CD4-positive, alpha-beta T cell treated with Interferon gamma for 1 hour (primary cell): ENCODE measurements at regions not wholly inside any gene's neighbourhood (a gene's known extent, or its start where the extent isn't known, plus 50 kb on each side); places are given as distances from the start of the nearest gene placed in this dataset.

Source experiments
- DNase-seq: peaks from one replicate; pipeline ENCODE4 v3.0.0-alpha.2; 2020

DNA sequence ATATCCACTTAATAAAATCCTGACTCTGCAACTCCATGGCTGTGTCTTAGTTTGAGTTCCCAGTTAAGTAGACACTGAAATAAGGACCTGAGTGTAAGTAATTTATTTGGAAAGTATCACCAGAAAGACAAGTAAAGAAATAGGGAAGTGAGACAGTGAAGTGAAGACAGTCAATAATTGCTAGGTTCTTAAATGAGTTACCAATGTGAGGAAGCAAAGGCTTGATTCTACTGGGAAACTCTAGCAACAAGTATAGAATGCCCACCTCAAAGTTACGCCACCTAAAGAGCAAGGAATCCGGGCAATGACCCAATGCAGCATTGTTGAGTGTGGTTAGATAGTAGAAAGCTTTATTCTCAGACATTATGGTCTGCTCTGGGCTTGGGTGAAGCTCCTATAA is 383.9 kb downstream of the TLR4 start:
- no peak for DNase-seq

DNA sequence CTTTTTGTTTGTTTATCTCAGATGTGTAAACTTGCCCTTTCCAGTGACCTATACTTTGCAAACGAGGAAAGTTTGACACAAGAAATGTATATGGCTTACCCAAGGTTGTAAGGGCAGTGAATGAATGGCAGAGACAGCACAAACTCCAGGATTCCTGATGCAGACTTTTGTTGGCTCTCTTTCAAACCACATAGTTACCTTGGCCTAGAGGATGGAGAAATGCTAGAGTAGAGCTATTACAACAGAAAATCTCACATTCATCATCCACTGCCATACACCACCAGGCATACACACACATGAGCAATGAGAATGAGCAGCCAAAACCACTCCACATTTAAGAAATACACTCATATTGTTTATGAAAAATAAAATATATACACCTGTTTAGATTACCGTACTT is 387.0 kb downstream of the TLR4 start:
- DNase-seq, result no peak

DNA sequence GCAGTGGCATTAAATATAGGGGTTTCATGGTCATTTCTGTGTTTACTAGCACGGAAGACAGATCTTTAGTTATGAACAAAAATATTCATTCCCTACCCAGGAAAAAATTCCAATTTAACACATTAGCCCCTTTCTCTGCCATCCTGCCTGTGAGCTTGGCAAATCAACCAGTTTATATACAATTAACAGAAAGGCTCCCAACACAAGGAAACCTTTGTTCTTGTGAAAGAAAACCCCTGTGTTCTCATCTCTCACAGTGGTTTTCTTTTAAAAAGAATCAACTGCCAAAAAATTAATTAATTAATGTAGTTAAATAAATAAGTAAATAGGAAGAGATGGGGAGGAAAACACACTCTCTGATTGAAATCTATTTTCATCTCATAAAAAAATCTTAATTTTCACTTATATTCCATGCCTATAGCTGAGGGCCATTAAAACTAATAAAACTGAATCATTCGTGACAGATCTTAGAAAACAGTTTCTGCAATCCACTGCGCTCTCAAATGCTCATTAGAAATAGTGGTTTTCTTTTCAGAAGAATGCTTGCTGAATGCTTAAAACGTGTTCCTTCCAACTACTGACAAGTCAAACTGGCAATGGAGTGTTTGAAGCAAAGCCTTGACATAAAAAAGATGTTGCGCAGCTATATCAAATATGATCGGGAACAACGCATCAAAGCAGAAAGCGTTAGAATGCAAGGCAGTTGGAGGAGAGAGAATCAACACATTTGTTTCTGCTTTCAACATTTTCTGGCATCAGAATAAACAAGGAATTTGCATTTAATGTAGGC is 387.7 kb downstream of the TLR4 start:
- no peak for DNase-seq

DNA sequence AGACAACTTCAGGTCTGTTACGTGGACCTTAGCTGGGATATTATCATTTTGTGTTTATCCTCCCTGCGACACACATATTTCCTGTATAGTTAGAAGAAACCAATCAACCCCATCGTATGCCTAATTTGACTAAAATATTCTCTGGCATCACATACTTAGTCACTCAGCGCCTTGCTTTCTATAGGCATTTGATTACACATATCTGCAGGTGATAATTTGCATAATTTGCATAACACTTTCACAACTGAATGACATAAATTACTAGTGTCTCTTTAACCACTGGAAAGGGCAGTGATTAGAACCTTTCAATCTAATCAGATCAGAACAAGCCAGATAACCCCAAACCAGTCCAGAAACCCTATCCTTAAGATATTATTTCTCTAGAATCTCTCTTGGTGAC is 390.2 kb downstream of the TLR4 start:
- no peak for DNase-seq

DNA sequence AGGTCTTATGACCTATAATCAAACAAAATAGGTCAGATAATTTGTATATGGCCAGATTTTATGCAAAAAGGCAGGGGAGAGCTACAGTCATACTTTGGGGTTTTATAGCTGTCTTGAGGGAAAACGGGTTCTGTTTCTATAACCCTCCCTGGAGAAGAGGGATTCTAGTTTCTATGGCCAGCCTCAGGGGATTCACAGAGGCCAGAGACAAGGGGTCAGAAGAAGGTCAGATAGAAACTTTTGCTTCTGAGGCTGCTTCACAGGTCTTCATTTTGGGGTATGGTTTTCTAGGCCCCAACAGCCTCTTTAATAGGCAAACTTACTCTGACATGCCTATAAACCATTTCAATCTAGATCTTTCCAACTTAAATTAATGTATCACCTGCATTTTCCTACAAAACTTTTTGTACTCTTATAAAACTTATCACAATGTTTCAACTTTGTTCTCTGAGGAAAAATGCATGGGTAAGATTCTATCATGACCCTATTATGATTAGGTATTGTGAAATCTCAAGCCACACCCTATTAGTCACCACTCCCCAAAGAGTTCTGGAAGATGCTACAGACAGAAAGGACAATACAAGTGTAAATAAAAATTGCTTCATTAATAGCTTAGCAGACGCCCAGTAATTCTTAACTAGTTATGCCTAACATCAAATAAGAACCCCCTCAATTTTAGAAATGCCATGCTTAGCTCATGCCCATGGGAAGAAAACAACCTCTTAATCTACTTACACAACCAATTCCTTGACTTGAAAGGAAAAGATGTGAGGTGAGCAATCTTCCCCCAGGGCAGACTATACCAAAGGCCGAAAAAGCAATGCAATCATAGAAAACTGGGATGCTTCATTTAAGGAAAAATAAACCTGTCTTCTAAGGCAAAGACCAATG is 396.6 kb downstream of the TLR4 start:
- DNase-seq, result no peak

DNA sequence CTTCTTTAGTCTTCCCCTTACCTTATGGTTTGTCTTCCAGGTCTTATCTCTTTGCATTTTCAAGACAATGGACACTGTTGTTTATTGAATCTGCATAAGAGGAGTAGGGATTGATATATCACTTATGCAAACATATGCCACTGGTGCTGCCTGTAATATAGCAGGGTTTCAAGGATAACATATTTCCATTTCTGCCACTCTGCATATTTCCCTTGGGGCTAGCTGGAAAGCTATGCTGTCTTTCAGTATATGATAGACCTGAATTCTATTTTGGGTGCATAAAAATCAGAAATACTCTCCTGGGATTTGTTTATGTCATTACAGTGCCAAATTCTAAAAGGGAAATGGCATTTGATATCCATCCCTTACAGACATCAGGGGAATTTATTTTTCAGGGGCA is 400.2 kb downstream of the TLR4 start:
- no peak for DNase-seq

DNA sequence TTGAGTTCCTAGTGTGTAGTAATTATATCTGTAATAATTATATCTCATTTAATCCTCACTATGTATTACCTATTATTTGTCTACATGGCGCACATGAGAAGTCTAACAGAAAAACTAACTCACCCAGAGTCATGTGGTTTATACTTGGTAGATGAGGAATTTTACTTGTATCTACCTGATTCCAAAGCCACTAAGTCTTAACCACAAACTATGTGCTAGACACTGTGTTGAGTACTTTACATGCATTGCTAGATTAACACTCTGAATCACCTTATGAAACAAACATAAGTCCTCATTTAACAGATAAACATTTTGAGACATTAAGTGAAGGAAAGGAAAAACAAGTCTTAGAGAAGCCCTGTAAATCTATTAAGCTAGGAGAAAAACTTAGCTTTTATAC is 404.8 kb downstream of the TLR4 start:
- DNase-seq, result no peak

DNA sequence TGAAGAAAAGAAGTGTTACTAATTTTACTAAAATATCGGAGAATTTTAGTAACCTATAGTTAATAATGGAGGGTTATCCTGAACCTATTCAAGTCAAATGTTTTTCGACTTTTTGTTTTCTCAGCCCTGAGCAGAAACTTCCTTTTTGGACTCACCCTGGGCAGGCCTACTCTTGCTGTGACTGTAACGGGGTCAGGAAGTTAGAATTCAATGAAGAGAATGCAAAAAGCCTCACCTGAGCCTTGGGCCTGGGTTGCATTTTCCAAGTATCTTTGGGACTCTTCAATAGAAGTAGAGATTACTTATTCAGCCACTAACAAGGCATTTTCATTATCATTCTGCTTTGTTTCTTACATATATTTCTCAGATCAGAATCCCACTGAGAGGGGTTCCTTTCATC is 405.3 kb downstream of the TLR4 start:
- no peak for DNase-seq

DNA sequence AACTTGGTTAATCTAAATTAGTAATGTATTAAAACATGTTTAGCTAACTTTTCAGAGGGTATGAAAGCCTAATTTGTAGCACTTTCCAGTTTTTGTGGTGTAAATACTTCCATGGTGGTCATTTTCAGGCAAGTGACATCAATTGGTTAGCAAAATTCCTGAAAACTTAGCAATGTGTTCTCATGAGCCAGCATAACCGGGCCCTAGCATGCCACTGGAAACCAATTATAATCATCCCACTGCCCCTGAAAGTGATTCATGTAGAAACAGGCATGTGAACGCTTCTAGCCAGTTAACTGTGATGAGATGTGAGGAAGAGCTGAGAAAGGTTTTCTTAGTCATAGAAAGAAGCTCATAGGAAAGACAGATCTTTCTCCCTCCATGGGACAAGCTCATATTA is 417.2 kb downstream of the TLR4 start:
- no peak for DNase-seq

DNA sequence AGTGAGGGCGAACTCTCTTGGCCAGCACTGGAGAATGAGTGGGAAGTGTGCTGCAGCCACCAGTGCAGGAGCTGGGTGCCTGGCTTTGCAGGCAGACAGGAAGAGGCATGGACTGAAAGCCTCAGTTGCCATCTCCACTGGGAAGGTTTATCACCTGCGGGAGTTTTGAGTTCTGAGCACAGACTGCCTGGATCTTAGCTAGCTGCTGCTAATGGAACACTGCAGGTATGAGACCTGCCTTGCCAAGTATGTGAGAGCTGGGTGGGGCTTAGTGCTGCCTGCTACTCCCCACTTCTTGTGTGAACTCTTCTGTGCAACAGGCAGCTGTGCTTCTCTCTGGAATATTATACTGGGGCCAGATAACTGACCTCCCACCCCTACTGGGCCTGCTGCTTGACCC is 424.1 kb downstream of the TLR4 start:
- DNase-seq, result no peak

DNA sequence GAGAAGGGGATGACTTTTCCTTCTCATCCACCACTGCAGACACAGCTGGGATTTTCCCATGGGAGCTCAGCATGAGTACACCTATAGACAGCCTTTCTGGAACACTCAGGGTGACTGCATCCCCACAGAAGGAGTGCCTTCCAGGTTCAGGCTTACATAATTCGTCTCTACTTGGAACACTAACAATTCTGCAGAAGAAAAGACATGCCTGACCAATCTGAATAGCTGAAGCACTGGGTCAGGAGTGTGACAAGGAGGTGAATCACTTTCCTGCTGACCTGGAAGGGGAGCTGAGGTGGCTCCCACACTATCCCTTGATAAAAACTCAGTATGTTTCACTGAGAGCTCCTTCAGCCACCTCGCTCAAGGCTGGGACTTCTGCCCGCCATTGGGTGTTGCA is 425.3 kb downstream of the TLR4 start:
- DNase-seq, result no peak

DNA sequence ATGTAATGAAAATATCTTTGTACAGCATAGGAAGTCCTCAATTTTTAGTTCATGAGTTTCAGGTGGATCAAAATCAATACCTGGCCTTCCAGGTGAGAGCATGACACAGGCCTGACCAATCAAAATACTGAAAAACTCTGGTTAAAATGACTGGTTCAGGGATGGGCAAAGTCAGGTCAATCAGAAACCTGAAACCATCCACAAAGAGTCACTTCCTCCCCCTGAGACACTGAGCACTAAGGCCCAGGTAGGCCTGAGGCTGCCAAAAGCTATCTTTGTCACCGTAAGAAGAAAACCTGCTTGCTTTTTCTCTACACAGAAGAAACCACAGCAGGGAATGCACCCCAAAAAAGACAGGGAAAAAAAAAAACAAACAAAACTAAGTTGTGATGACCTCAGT is 444.8 kb downstream of the TLR4 start:
- no peak for DNase-seq

DNA sequence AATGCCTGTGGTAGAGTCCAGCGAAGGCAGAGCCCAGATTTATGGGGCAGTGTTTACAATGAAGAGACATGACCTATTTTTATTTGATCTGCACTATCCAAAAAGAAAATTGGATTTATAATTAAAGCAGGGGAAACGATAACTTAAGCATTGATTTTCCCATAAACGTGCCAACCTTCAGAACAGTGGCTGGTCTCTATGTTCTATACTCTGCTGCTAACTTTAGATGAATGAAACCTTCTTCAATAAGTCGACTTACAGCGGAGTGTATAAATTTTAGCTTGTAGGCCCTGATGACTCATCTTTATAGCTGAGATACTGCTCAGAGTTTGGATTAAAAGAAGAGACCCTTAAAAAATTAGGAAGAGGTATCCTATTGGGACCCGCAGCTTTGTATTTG is 452.6 kb downstream of the TLR4 start:
- DNase-seq, result no peak

DNA sequence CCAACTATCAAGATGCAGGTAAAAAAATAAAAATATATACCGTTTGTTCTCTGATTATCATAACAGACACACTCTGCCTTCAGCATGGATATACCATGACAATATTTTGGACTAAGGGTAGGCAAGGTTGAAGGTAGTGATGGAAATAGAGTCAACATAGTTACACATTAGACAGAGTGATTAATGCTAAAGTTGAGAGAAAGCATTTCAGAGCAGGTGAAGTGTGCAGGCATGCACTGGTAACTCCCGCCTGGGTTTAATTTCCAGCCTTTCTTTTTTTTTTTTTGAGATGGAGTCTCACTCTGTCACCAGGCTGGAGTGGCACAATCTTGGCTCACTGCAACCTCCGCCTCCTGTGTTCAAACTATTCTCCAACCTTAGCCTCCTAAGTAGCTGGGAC is 458.5 kb downstream of the TLR4 start:
- DNase-seq, result no peak

DNA sequence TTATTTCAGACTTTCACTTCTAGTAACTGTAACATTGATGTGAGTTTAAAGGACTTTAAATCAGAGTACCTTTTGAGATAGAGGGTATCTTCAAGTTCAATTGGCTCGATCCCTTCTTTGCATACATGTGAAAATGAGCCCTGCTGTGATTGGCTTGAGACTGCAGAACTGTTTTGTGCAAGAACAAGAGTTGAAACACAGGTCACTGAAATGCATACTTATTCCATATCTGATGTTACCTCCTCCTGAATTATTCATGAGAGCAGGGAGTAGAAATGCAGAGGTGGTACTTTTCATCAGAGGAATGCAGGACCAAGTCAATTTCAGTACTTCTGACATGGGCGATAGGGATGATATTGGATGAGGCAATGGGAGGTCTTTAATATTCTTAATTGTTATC is 459.5 kb downstream of the TLR4 start:
- DNase-seq, result no peak

DNA sequence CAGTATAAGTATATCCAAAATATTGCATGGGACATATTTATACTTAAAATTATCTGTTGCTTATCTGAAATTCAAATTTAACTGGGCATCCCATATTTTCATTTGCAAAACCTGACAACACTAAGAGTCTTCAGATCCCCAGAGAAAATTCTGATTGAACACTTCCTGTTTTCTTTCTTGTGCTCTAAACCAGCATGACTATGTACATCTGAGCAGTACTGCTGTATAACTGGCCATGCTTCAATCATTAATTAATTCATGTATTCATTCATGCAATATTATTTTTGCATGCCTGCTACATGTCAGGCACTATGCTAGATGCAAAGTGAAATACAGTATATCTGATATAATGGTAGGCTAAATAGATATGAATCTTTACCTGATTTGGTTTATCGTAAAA is 461.2 kb downstream of the TLR4 start:
- DNase-seq, result no peak

DNA sequence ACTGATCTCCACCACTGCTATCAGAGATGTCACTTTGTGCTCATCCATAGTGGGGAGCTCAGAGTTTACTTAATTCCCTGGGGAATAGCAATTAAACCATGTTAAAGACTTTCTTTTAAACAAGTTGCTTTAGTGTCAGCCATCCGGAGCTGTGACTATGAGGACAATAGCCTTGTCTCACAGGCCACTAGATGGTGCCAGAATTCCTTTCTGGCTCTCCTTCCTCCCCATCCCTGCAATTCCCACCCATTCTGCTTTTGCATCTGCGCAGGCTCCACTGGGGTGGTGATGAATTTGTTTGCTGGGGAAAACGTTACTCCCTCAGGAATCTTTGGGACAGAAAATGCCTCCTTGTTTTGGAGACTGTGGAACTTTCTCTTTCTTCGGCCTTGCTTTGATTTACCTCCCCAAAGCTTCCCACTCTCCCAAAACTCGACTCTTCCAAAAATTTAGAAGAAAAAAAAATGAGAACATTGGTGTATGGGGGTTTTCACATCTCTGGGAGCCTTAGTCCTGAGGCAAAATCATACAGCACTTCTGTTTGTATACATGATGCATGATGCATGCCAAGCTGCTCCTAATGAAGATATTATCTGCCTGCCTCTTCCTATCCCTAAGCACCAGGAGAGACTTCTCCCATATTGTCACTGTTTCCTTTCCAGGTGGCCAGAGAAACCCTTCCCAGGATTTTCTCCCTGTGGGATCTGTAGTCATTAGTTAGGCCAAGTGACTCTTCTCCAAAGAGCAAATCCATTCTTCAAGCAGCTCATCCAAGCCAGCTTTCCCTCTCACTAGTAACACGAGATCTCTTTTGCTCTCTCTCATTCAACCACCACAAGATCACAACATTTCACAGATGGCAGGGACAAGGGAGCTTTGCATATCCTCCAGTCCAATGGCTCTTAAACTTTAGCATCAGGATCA is 466.1 kb downstream of the TLR4 start:
- no peak for DNase-seq

DNA sequence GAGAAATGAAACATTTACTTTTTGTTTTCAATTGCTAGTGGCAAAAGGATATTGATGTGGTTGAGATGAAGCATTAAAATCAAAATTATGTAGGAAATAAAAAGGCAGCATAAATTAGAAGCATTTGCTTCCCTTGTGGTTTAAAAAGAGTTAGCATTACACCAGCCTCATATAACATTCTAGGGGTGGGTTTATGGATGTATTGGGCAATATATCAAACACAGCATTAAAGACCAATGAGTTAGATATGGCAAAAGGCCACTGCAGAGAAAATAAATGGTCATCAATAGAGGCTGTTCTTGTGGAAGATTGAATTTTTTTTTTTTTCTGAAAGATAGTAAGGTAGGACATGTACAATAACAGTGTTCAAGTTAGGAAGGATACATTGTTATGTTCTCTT is 473.0 kb downstream of the TLR4 start:
- no peak for DNase-seq

DNA sequence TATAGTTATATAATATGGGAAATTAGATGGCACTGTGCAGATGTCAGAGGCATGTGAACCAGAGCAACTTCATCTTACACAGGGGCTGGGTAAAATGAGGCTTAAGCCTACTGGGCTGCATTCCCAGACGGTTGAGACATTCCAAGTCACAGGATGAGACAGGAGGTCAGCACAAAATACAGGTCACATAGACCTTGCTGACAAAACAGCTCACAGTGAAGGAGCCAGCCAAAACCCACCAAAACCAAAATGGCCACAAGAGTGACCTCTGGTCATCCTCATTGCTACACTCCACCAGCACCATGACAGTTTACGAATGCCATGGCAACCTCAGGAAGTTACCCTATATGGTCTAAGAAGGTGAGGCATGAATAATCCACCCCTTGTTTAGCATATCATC is 479.4 kb downstream of the TLR4 start:
- DNase-seq, result no peak

DNA sequence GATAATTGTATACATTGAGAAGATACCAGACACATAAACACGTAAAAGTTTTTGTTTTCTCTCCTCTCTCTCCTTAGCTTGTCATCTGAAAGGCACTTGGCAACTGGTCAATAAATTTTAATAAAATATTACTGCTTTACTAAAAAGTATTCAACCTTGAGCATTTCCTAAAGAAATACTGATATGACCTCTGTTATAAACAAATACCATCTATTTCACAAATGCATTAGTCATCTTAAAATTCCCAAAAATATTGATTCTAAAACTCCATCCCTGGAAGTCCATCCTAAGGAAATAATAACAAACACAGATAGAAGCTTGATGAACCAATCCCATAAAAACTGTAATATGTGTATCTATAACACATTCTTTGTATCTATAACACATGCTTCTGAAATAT is 483.2 kb downstream of the TLR4 start:
- DNase-seq, result no peak

DNA sequence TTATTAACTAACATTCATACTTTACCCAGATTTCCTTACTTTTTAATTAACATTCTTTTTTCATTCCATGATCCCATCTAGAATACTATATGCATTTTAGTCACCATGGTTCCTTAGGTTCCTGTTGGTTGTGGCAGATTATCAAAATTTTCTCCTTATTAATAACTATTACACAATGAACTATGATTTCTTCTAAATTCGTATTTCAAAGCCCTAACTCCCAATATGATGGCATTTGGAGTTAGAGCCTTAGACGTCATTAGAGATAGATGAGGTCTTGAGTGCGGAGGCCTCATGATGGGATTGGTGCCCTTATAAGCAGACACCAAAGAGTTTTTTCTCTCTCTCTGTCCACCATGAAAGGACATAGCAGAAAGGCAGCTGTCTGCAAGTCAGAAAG is 485.4 kb downstream of the TLR4 start:
- DNase-seq, result no peak

DNA sequence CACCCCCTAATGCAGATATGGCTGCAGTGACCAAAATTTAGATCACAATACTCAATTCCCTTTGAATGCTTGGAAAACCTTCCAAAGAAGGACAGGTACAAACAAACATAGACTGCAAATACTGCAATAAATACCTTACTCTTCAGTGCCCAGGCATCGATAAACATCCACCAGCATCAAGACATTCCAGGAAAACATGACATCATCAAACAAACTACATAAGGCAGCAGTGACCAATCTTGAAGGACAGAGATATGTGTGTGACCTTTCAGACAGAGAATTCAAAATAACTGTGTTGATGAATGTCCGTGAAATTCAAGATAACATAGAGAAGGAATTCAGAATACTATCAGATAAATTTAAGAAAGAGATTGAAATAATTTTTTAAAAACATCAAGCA is 488.6 kb downstream of the TLR4 start:
- no peak for DNase-seq

DNA sequence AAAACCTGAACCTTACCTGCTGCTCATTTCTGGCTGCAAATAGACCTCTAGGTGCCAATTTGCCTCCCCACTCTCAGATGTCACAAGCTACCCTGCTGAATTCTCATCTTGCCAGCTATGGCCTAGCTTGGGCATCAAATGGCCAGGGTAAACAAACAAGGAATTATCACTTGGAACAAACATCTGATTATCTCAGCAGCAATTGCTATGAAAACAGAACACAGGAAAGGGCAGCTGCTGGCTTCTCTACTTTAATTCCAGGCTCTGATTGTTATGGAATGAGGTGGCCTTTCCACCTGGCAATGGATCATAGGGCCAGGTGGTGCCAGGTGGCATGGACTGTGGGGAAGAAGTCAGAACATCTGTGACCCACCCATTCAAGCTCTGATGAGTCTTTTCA is 505.1 kb downstream of the TLR4 start:
- no peak for DNase-seq
